GM19468 (cell line): ENCODE measurements at regions not wholly inside any gene's neighbourhood (a gene's known extent, or its start where the extent isn't known, plus 50 kb on each side); places are given as distances from the start of the nearest gene placed in this dataset.

Experiments
- ATAC-seq: cut with Tn5 transposase; IDR thresholded peaks from one replicate; pipeline ENCODE4 v1.9.1; 2021; ENCODE audit warnings: mild to moderate bottlenecking, moderate library complexity, moderate number of reproducible peaks; ENCODE audit not compliant: unreplicated experiment; ENCODE audit errors: extremely low read depth

- no peak for ATAC-seq
Observed at GRCh38 chr15:94535298-94536048, 304.1 kb downstream of the MCTP2 start.

DNA sequence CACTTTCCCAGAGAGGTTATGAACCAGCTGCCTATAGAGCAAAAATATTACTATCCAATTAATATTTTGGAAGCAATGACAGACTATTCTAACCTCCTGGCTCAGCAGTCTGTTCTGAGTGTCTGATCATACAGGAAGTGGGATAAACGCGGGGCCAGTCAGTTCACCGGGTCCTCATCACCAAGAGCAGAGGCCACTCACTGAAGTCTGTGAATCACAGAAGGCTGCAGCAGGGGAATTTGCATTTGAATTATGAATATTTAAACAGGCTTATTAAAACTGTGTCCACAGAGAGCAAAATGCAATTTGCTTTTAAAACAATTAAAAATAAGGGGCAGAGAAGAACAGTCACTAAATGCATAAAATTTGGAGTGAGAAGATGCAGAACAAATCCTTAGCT, 305.2 kb downstream of the MCTP2 start:
- ATAC-seq, result no peak

DNA sequence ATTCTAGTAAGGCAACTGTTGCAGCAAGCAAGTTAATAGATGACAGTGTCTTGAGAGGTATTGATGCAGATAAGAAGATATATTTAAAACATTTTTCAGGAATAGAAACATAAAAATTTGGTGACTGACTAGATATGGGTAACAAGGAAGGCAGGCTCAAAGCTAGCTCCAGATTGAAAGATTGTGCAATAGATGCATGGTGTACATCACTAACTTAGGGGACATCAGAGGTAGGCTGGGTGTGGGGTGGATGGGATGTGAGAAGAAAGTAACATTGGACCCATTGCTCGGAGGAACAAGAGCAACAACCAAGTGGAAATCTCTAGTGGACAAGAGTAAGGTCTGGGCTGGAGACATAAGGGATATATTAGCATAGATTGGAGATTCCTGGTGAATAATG, 306.9 kb downstream of the MCTP2 start:
- no peak for ATAC-seq

DNA sequence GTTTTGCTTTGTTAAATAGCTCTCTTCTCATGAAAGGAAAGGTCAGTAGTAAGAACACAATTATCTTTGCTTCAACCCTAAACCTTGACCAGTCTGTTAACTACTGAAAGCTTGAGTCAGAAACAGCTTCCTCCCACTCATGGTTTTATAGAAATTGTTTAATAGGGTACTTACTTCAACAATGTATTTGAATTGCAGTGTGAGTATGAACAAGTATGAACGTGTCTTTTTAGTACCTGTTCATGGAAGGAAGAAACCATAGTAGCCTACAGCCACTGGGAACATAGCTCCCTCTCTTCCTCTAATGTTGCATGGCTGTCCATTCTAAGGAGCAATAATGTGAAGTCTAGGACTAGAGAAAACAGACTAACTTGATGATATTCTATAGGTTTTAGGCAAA, 311.0 kb downstream of the MCTP2 start:
- ATAC-seq, result no peak

- no peak for ATAC-seq
Observed at GRCh38 chr15:94546808-94547207, 315.4 kb downstream of the MCTP2 start.

- no peak for ATAC-seq
Observed at GRCh38 chr15:94547711-94548110, 316.4 kb downstream of the MCTP2 start.

GRCh38 chr15:94555841-94556519, 324.6 kb downstream of the MCTP2 start:
- ATAC-seq, result no peak

DNA sequence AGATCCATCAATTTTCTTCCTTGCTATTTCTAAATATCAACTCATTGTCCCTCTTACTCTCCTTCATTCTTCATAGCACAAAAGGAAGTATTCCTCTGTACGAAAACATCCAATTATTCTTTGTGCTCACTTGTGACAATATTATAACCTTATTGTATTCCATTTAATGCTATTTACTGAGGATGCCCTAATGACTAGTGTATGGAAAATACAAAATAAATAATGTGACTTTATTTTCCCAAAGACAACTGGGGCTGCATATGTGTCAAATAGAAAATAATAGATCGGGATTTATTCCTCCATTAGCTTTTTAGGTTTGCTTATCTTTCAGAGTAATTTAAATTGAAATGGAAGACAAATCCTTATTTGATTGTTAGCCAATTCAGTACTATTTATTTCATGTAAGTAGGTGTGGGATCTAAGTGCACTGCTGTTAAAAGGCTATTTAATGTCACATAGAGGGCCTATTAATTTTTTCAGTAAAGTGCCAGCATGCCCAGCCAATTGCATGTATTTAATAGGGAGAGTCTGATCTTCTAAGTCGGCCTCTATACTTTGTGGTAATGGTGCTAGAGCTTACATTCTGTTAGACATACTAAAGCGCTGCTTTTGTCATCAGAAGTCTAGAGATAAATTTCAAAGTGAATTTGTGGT, 329.8 kb downstream of the MCTP2 start:
- ATAC-seq, result no peak

GRCh38 chr15:94563456-94563855, 332.1 kb downstream of the MCTP2 start:
- ATAC-seq, result no peak

DNA sequence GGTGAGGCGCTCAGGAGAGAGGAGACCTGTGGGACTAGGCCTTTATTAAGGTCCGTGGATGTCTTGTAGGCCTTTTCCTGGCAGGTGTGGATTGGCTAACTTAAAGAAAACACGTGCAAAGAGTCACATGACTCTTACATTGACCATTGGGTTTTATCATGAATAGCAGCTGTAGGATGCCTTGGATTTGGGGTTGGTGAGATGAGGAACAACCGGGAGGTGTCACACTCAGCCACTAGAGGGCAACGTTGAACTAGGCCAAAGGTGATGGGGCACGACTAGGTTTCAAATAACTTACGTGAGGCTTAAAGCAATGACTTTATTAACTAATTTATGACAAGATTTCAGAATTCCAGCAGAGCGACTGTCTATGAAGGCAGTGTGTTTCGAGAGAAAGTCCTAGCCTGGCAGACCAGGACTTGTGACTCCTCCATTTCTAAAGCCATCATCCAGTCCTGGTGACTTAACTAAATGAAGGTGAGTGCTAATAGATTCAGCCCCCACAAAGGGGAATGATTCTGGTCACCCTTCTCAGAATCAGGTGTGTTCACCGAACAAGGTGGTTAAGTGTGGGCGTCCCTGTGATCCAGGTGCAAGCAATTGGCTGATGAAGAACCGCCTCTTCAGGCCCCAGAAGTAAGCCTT, 345.6 kb downstream of the MCTP2 start:
- peak; percentile 64 for ATAC-seq

GRCh38 chr15:94579286-94579685, 347.9 kb downstream of the MCTP2 start:
- ATAC-seq, result no peak

DNA sequence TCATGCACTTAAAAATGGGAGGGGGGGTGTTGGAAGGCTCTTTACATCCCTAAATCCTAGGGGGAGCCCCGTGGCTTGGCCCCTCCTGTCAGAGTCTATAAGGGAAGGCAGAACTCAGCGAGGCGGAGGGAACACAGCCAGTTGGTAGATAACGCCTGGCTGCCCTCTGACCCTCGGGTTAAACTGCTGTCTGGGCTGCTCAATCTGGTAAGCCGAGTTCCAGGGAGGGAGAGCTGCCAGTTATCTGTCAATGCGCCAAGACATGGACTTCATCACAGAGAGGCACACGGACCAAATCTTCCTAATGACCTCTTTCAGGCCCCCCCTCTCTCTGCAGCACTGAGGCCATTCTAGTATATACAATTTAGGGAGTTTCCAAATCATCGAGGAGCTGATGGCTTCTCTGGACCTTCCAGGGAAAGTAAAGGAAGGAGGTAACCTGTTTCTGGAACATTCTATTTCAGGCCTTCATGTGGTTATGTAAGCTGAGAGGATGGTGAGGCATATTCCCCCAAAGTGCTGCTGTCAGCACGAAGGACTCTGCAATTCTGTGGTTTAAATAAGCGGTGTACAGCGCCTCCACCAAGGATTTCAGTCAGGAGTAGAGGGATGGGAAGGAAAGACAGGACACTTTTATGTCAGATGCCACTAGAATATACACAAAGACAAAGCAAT, 349.0 kb downstream of the MCTP2 start:
- ATAC-seq, result no peak

GRCh38 chr15:94582368-94582767, 351.0 kb downstream of the MCTP2 start:
- ATAC-seq, result peak; percentile 34

DNA sequence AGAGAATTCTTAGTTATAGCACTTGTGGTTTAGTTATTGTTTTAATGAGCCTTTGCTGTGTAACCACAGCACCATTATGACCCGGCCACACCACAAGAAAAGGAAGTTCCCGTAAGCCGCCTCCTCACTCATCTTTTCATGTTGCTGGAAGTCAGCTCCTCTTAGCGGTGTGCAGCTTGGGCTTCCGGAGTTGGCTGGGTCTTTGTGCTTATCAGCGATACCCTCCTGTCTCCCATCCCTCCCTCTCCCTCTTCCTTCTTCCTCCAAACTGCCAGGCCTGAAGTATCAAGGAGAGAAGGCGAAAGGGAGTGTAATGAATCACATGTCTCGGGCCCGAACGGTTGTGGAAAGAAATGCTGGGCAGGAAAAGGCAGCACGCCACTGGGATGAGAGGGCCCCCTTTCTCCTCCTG, 353.5 kb downstream of the MCTP2 start:
- peak; percentile 64 for ATAC-seq

DNA sequence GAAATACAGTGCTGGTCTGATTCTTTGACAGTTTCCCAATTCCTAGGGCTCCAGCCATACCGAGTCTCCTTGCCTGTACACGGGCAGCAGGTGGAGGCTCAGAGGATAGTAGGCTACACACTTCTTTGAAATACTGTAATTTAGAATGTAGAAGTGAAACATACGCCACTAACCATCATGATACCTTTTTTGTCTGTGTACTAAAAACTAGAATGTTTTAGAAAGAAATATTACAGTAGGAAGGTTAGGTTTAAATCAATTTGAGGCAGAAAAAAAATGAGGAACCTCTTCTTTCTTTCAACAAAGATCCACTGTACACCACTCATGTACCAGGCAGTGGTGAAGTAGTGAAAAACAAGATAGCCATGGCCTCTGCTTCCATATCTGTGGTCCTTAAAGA, 354.7 kb downstream of the MCTP2 start:
- ATAC-seq, result peak; percentile 57

DNA sequence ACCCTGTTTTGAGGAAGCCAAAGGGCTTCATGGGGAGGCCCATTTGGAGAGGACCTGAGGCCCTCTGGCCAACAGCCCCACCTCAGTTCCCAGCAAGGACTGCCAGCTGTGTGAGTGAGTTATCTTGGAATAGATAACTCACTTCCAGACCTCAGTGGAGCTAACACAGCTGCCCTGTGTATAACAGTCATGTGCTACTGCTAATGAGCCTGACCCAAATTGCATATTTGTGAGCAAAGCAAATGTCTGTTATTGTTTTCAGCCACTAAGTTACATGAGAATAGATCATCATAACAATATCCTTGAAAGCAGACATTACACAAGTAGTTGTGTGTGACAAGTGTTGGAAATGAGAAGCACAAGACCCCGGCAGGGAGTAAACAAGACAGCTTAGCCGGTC, 355.8 kb downstream of the MCTP2 start:
- ATAC-seq, result no peak

GRCh38 chr15:94588993-94589392, 357.6 kb downstream of the MCTP2 start:
- no peak for ATAC-seq

DNA sequence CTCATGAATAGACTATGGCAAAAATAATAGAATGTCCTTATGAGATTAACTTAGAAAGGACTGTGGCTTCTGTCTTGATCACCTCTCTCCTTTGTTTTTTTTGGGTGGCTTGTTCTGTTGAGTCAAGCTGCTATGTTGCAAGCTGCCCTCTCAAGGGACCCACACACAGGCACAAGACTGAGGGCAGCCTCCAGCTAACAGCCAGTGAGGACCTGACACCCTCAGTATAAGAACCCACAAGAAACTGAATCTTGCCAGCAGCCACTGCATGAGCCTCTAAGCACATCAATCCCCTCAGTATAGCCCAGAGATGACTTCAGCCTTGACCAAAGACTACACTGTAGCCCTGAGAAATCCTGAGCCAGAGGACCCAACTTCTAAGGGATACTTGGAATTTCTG, 361.1 kb downstream of the MCTP2 start:
- ATAC-seq, result no peak

GRCh38 chr15:94596707-94597106, 365.3 kb downstream of the MCTP2 start:
- no peak for ATAC-seq

GRCh38 chr15:94600505-94600904, 369.1 kb downstream of the MCTP2 start:
- ATAC-seq, result no peak
